Gastrocnemius medialis (tissue), 4 donors: ENCODE measurements at regions not wholly inside any gene's neighbourhood (a gene's known extent, or its start where the extent isn't known, plus 50 kb on each side); places are given as distances from the start of the nearest gene placed in this dataset.

Source experiments
- POLR2A ChIP-seq, 2 donors: fragments of 450-650 bp; IDR thresholded peaks; one replicate each; pipeline ENCODE4 v1.6.1; 2017; ENCODE audit warnings: antibody characterized with exemption in 2 of 2, mild to moderate bottlenecking in 2 of 2, moderate library complexity in 2 of 2
- TF ChIP-seq, protein P1 (sequence below), 5 experiments: fragments of 450-650 bp in 3 of 5; fragments of 200-600 bp in 2 of 5; sonication (generic) in 2 of 5; IDR thresholded peaks in 4 of 5; conservative IDR thresholded peaks in 1 of 5; 1 replicate in 4 of 5; 2 replicates in 1 of 5; pipeline ENCODE4 v1.5.1; 2016 to 2019; ENCODE audit warnings: antibody characterized with exemption in 5 of 5, mild to moderate bottlenecking in 3 of 5, moderate library complexity in 3 of 5

DNA sequence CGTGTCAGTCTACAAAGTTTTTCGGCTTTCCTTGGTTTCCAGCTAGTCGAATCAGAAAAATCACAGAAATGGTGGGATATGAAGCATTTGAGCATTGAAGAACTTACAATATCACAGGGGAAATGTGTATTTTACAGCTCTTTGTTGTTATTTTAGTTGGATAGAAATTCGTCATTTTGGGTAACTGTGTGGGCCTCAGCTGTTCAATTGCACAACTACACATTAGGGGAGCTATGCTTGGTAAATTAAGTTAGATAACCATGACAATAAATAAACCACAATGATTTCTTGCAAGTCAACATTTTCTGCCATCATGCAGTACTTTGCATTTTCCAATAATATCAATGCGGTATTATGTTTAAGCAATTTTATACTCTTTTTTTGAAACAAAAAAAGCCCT is 80.4 kb upstream of the ANK3 start:
- TF ChIP-seq, protein P1, sequence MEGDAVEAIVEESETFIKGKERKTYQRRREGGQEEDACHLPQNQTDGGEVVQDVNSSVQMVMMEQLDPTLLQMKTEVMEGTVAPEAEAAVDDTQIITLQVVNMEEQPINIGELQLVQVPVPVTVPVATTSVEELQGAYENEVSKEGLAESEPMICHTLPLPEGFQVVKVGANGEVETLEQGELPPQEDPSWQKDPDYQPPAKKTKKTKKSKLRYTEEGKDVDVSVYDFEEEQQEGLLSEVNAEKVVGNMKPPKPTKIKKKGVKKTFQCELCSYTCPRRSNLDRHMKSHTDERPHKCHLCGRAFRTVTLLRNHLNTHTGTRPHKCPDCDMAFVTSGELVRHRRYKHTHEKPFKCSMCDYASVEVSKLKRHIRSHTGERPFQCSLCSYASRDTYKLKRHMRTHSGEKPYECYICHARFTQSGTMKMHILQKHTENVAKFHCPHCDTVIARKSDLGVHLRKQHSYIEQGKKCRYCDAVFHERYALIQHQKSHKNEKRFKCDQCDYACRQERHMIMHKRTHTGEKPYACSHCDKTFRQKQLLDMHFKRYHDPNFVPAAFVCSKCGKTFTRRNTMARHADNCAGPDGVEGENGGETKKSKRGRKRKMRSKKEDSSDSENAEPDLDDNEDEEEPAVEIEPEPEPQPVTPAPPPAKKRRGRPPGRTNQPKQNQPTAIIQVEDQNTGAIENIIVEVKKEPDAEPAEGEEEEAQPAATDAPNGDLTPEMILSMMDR (IDR thresholded peaks at IDR 0.05 in 4 of 5, conservative IDR thresholded peaks at IDR 0.05 in 1 of 5) = no peak
- TF ChIP-seq POLR2A (IDR thresholded peaks at IDR 0.05) = no peak
